ENCODE measurements at regions not wholly inside any gene's neighbourhood (a gene's known extent, or its start where the extent isn't known, plus 50 kb on each side); places are given as distances from the start of the nearest gene placed in this dataset.
A peak's percentile ranks its signal among the peaks of the same experiment; 100 is the strongest.

DNA sequence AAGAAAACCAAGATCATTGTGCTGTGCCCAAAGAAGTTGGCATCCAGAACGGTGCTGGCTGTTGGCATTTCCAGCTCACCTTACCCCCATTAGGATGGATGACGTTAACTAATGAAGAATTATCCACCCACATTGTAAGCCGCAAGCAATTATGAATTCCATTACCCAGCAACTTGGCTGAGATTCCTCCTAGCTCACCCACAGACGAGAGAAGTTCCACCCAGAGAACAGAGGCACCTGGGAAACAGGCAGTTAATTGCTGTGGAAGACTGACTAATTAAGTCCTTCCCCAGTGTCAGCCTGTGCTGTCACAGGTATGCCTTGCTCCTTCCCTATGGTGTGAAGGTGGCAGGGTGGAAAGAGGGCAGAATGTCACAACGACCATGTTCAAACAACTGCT is 456.2 kb upstream of the CDH5 start:
- intact Hi-C loops (cut with micrococcal nuclease; ENCODE audit: unreplicated experiment): no loop called here
- no peaks in the 10 kb centered on the region for H3K9me2 ChIP-seq (ENCODE audit: insufficient read depth, low read length)
- H3K27ac ChIP-seq (ENCODE audit: low read depth, low read length, poor library complexity, severe bottlenecking): no peak overlapping the region
- no peak overlapping the region for H2AFZ ChIP-seq (ENCODE audit: low read length)
- H3K4me2 ChIP-seq (ENCODE audit: low read length): no peak overlapping the region
- no peak for DNase-seq (ENCODE audit: low spot score)
- peaks cover 22% of the 10 kb centered on the region for H3K4me1 ChIP-seq (ENCODE audit: insufficient read depth, low read length, poor library complexity, severe bottlenecking)
- no TSS peak for BruUV-seq (replicated peaks)
- H3K36me3 ChIP-seq (ENCODE audit: insufficient read depth, low read length): no peaks in the 10 kb centered on the region
- no peak overlapping the region for H3K4me3 ChIP-seq (ENCODE audit: low read depth, low read length, poor library complexity, severe bottlenecking)
- ChIA-PET POLR2A (interaction anchor here (1.7 kb wide), 1 partner anchor 10 kb away, joined by 5 read pairs; no protein-coding TSS in a partner anchor), CTCF (ENCODE audit: unreplicated experiment) (no interaction called here)
- no peaks in the 10 kb centered on the region for H4K20me1 ChIP-seq (ENCODE audit: insufficient read depth, low read length)
- no peaks in the 10 kb centered on the region for H3K9me3 ChIP-seq (ENCODE audit: low read length)
- TF ChIP-seq, protein P1, sequence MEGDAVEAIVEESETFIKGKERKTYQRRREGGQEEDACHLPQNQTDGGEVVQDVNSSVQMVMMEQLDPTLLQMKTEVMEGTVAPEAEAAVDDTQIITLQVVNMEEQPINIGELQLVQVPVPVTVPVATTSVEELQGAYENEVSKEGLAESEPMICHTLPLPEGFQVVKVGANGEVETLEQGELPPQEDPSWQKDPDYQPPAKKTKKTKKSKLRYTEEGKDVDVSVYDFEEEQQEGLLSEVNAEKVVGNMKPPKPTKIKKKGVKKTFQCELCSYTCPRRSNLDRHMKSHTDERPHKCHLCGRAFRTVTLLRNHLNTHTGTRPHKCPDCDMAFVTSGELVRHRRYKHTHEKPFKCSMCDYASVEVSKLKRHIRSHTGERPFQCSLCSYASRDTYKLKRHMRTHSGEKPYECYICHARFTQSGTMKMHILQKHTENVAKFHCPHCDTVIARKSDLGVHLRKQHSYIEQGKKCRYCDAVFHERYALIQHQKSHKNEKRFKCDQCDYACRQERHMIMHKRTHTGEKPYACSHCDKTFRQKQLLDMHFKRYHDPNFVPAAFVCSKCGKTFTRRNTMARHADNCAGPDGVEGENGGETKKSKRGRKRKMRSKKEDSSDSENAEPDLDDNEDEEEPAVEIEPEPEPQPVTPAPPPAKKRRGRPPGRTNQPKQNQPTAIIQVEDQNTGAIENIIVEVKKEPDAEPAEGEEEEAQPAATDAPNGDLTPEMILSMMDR (conservative IDR thresholded peaks at IDR 0.05; ENCODE audit: low read length): no peak
- TF ChIP-seq EZH2phosphoT487 (IDR thresholded peaks at IDR 0.05; ENCODE audit: borderline replicate concordance, low read depth, low read length): no peak
- no peaks in the 10 kb centered on the region for H3K79me2 ChIP-seq (ENCODE audit: insufficient read depth, low read depth, low read length)

DNA sequence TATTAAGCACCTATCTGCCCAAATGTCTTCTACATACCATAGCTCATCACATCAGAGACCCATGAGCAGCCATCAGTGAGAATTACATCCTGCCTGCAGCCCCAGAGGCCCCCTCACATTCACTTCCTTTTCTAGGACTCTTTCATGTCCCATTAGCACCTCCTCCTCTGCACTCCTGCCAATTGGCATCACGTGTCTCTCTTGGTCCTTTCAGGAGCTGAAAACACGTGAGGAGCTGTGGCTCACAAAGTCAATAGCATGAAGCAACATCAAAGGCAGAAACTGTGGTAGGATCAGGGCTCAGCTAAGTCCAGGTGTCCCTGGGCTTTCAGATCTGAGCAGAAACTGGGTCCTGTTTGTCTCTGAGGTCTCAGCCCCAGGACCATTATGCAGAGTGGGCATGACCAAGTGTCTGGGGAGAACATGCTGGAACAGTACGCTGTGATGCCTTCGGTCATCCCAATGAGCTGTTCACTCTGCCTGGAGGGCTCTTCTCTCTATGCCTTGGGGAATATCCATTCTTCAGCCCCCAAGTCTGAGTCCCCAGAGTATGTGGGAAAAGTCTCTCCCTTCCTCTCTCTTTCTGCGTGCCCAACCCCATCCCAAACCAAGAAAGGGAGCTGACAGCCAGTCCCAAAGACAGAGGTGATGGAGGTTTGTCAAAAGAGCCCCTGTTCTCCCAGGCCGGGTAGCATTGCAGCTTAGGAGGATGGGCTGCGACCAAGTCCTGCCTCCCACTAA is 457.0 kb upstream of the CDH5 start:
- TF ChIP-seq, protein P1 (conservative IDR thresholded peaks at IDR 0.05; ENCODE audit: low read length): no peak
- no peak for TF ChIP-seq EZH2phosphoT487 (IDR thresholded peaks at IDR 0.05; ENCODE audit: borderline replicate concordance, low read depth, low read length)
- Histone ChIP-seq H3K4me1 (ENCODE audit: insufficient read depth, low read length, poor library complexity, severe bottlenecking) (peaks cover 24% of the 10 kb centered on the region), H3K4me2 (ENCODE audit: low read length) (0 out of 2 replicates have a peak overlapping the region, but pooled peaks have one; percentile 12), H3K79me2 (ENCODE audit: insufficient read depth, low read depth, low read length) (no peaks in the 10 kb centered on the region), H3K9me2 (ENCODE audit: insufficient read depth, low read length) (no peaks in the 10 kb centered on the region), H3K9me3 (ENCODE audit: low read length) (no peaks in the 10 kb centered on the region), H2AFZ (ENCODE audit: low read length) (peak overlapping the region; percentile 22; the same call in 1 of the 2 replicates), H3K36me3 (ENCODE audit: insufficient read depth, low read length) (no peaks in the 10 kb centered on the region), H3K27ac (ENCODE audit: low read depth, low read length, poor library complexity, severe bottlenecking) (no peak overlapping the region), H3K4me3 (ENCODE audit: low read depth, low read length, poor library complexity, severe bottlenecking) (no peak overlapping the region), H4K20me1 (ENCODE audit: insufficient read depth, low read length) (no peaks in the 10 kb centered on the region)
- intact Hi-C loops (cut with micrococcal nuclease; ENCODE audit: unreplicated experiment): loop anchor here (10.0 kb wide), 1 partner anchor 145 kb away; no protein-coding TSS in a partner anchor
- CTCF ChIA-PET (ENCODE audit: unreplicated experiment): no interaction called here
- BruUV-seq (replicated peaks): no TSS peak
- peak; percentile 76 for DNase-seq (ENCODE audit: low spot score)
- POLR2A ChIA-PET: interaction anchor here (0.7 kb wide), 1 partner anchor 39 kb away, joined by 3 read pairs; no protein-coding TSS in a partner anchor

DNA sequence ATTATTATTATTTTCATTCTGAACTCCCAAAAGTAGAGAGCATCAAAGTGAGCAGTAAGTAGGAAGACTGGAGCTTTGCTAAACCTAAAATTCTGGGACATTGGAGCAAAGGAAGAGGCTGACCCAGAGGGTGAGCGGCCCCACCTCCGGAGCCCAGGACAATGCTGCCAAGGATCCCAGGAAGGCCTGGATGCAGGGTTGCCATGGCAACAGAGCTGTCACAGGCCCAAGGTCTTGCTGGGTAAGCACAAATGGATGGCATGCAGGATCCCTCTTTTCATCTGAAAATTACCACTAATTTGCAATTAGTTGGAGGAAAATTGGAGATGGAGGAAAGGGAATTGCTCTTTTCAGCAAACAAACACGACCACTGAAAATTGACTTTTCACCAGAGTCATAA is 457.9 kb upstream of the CDH5 start:
- ChIA-PET POLR2A (interaction anchor here (0.6 kb wide), 1 partner anchor 99 kb away, joined by 3 read pairs; no protein-coding TSS in a partner anchor), CTCF (ENCODE audit: unreplicated experiment) (no interaction called here)
- no peaks in the 10 kb centered on the region for H3K36me3 ChIP-seq (ENCODE audit: insufficient read depth, low read length)
- DNase-seq (ENCODE audit: low spot score): no peak
- H3K9me2 ChIP-seq (ENCODE audit: insufficient read depth, low read length): no peaks in the 10 kb centered on the region
- no peaks in the 10 kb centered on the region for H4K20me1 ChIP-seq (ENCODE audit: insufficient read depth, low read length)
- H2AFZ ChIP-seq (ENCODE audit: low read length): peak overlapping the region; percentile 22; the same call in 1 of the 2 replicates
- no peak for TF ChIP-seq EZH2phosphoT487 (IDR thresholded peaks at IDR 0.05; ENCODE audit: borderline replicate concordance, low read depth, low read length)
- TF ChIP-seq, protein P1 (conservative IDR thresholded peaks at IDR 0.05; ENCODE audit: low read length): no peak
- peaks cover 24% of the 10 kb centered on the region for H3K4me1 ChIP-seq (ENCODE audit: insufficient read depth, low read length, poor library complexity, severe bottlenecking)
- no peaks in the 10 kb centered on the region for H3K79me2 ChIP-seq (ENCODE audit: insufficient read depth, low read depth, low read length)
- intact Hi-C loops (cut with micrococcal nuclease; ENCODE audit: unreplicated experiment): loop anchor here (10.0 kb wide), 1 partner anchor 144 kb away; no protein-coding TSS in a partner anchor
- no TSS peak for BruUV-seq (replicated peaks)
- H3K4me2 ChIP-seq (ENCODE audit: low read length): 0 out of 2 replicates have a peak overlapping the region, but pooled peaks have one; percentile 12
- H3K4me3 ChIP-seq (ENCODE audit: low read depth, low read length, poor library complexity, severe bottlenecking): no peak overlapping the region
- no peaks in the 10 kb centered on the region for H3K9me3 ChIP-seq (ENCODE audit: low read length)
- H3K27ac ChIP-seq (ENCODE audit: low read depth, low read length, poor library complexity, severe bottlenecking): no peak overlapping the region
